ENCODE measurements at regions not wholly inside any gene's neighbourhood (a gene's known extent, or its start where the extent isn't known, plus 50 kb on each side); places are given as distances from the start of the nearest gene placed in this dataset.

GRCh38 chr18:40259115-40259835, 1695.8 kb upstream of the PIK3C3 start:
- no peak for TF ChIP-seq CTCF (conservative IDR thresholded peaks at IDR 0.05 in 1 of 2, IDR thresholded peaks at IDR 0.05 in 1 of 2; ENCODE audit: extremely low read depth in 1 of 2, insufficient read depth in 1 of 2, low read depth in 1 of 2, low read length in 2 of 2)
- no peak for TF ChIP-seq EZH2 (IDR thresholded peaks at IDR 0.05; ENCODE audit: borderline replicate concordance, low read length)
